Astrocyte of the cerebellum (primary cell): ENCODE measurements at regions not wholly inside any gene's neighbourhood (a gene's known extent, or its start where the extent isn't known, plus 50 kb on each side); places are given as distances from the start of the nearest gene placed in this dataset.

Experiments used
- DNase-seq: peaks from one replicate; pipeline ENCODE4 v3.0.0-alpha.2; 2011; ENCODE audit warnings: low read depth
- H3K4me3 ChIP-seq: 2 replicates; pipeline ENCODE4 v1.5.1; 2011; ENCODE audit warnings: mild to moderate bottlenecking, low read depth, low read length, moderate library complexity
- CTCF ChIP-seq: IDR thresholded peaks from 2 replicates; pipeline ENCODE4 v1.5.1; 2012; ENCODE audit warnings: low read length, low read depth, moderate library complexity, mild to moderate bottlenecking; ENCODE audit errors: missing control alignments
- in situ Hi-C: cut with HindIII; loops from 2 replicates; pipeline ENCODE4 v1.10.0; 2017; ENCODE audit warnings: low sequenced_read_pairs

- H3K4me3 ChIP-seq, result no peak overlapping the region
- no peak for TF ChIP-seq CTCF
- in situ Hi-C loops, result no loop called here
- no peak for DNase-seq
These were observed 127.9 kb upstream of the AKR1E2 start for GRCh38 chr10:4698075-4698474.

GRCh38 chr10:4696186-4696585 lies 129.8 kb upstream of the AKR1E2 start:
- no peak for DNase-seq
- in situ Hi-C loops, result no loop called here
- TF ChIP-seq CTCF, result no peak
- H3K4me3 ChIP-seq, result no peak overlapping the region

GRCh38 chr10:4693967-4694366 lies 132.0 kb upstream of the AKR1E2 start:
- DNase-seq, result no peak
- H3K4me3 ChIP-seq, result no peak overlapping the region
- in situ Hi-C loops, result no loop called here
- TF ChIP-seq CTCF, result no peak

DNA sequence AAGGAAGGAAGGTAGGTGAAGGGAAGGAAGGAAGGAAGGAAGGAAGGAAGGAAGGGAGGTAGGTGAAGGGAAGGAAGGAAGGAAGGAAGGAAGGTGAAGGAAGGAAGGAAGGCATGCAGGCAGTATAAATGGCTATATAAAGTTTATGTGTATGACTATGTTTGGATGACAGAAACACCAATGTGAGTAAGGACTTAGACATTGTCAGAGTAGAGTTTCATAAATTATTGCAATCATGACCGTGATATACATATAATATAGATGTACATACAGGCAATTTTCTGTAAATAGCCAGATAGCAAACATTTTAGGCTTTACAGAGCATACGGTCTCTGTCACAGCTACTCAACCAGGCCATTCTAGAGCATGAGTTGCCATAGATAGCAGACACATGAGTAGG lies 133.8 kb upstream of the AKR1E2 start:
- in situ Hi-C loops, result no loop called here
- TF ChIP-seq CTCF, result no peak
- no peak overlapping the region for H3K4me3 ChIP-seq
- no peak for DNase-seq

DNA sequence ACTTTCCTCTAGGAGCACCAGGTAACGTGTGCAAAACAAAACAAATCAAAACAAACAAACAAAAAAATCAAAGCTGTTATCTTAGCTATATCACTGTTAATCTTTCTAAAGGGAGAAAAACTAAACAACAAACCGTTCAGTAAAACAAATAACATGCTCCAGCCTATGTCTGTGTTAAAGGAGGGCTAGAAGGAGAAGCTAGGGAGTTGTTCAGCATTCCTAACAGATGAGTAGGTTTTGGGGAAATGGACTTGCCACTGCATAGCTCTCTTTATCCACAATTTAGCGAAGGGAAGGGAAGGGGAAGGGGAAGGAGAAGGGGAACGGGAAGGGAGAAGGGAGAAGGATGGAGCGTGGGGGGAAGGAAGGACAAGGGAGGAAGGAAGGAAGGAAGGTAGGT lies 134.2 kb upstream of the AKR1E2 start:
- in situ Hi-C loops, result no loop called here
- TF ChIP-seq CTCF, result no peak
- H3K4me3 ChIP-seq, result no peak overlapping the region
- no peak for DNase-seq

DNA sequence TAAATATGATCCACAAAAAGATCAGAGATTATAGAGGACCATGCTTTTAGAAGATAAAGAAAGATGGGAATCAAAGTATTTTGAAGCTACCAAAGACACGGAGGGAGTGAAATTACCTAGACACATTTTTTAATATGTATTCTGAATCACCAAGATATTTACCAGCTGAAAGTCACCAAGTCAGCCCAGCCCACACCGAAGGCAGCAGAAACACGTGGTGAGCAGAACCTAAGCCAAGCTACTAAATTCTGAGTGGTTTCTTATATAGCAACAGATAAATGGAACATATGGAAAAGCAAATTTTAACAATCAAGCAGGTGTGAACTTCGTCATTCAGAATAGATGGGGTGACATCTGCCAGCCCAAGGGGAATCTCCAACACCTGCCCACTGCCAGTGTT lies 134.7 kb upstream of the AKR1E2 start:
- H3K4me3 ChIP-seq, result no peak overlapping the region
- no peak for DNase-seq
- TF ChIP-seq CTCF, result no peak
- in situ Hi-C loops, result no loop called here

DNA sequence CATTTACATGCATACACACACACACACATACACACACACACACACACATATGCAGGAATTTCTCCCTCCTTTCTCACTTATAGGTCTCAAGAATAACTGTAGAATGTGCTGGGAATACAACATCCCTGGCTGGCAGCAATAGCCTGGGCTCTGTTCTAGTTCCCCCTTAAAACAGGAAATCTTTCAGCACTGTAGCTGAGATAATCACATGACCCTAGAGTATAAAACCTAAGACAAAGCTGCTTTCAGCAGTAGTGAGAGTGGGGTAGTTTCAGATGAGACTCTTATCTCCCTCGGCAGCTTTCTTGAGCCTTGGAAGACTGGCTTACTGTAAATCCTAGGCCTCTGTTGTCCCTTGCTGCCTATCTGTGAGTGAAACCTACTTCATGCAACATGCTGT lies 137.4 kb upstream of the AKR1E2 start:
- H3K4me3 ChIP-seq, result no peak overlapping the region
- TF ChIP-seq CTCF, result no peak
- in situ Hi-C loops, result no loop called here
- DNase-seq, result no peak
